HCT116 (cell line): ENCODE measurements at regions not wholly inside any gene's neighbourhood (a gene's known extent, or its start where the extent isn't known, plus 50 kb on each side); places are given as distances from the start of the nearest gene placed in this dataset.

ENCODE experiments used
- ATAC-seq: fragments of 200-7000 bp; cut with Tn5 transposase; 2 replicates; pipeline ENCODE4 v1.9.1; 2020; ENCODE audit warnings: mild to moderate bottlenecking, moderate library complexity
- BruUV-seq: library from RNA; stranded (reverse); fragments of 400-500 nt; replicated peaks from 2 replicates; lab custom pipeline; 2021; lab: Mats Ljungman, UMichigan
- CTCF ChIA-PET: fragments of 300-600 bp; sonication (Branson Sonifier 250); formaldehyde crosslinking; loops from one replicate; lab custom pipeline; 2021; ENCODE audit warnings: antibody characterized with exemption; lab: Charles Lee
- POLR2A ChIA-PET: fragments of 300-600, 350-600 bp; sonication (Branson Sonifier 250); formaldehyde crosslinking; loops from one replicate; lab custom pipeline; 2021; ENCODE audit warnings: antibody characterized with exemption; lab: Charles Lee
- RAD21 ChIA-PET, 2 experiments: fragments of 300-600 bp; sonication (Branson Sonifier 250); formaldehyde crosslinking; loops; one replicate each; lab custom pipeline; 2023; ENCODE audit warnings: low total read pairs in 2 of 2; ENCODE audit not compliant: uncharacterized antibody in 2 of 2, unreplicated experiment in 2 of 2, low non-redundant PET in 1 of 2; lab: Charles Lee
- DNase-seq: peaks from one replicate; pipeline ENCODE4 v3.0.0-alpha.2; 2010; ENCODE audit warnings: low read depth, low spot score
- H2AFZ ChIP-seq: fragments of 200-600 bp; shearing (Covaris generic), sonication (generic); 2 replicates; pipeline ENCODE4 v1.6.1; 2017; ENCODE audit warnings: low read depth, mixed run types, mixed read lengths, antibody characterized with exemption, low read length; ENCODE audit not compliant: poor library complexity, severe bottlenecking
- H3K27ac ChIP-seq: 2 replicates; pipeline ENCODE4 v1.5.1; 2012; ENCODE audit warnings: low read depth, low read length
- H3K27me3 ChIP-seq: fragments of 200-600 bp; sonication (generic); 2 replicates; pipeline ENCODE4 v1.6.1; 2016; ENCODE audit warnings: mixed run types, low read length, mixed read lengths; ENCODE audit not compliant: insufficient read depth
- H3K36me3 ChIP-seq, 2 experiments: fragments of 200-500 bp in 1 of 2; fragments of 200-600 bp in 1 of 2; sonication (Bioruptor generic) in 1 of 2; sonication (generic) in 1 of 2; 2 replicates each; pipeline versions ENCODE4 v1.5.1 to v1.6.1; 2014 to 2016; ENCODE audit warnings: low read length in 2 of 2, inconsistent platforms in 1 of 2, mixed read lengths in 1 of 2, mixed run types in 1 of 2; ENCODE audit not compliant: insufficient read depth in 2 of 2, control insufficient read depth in 1 of 2
- H3K4me1 ChIP-seq, 2 experiments: fragments of 200-600 bp in 1 of 2; sonication (generic) in 1 of 2; 2 replicates each; pipeline versions ENCODE4 v1.5.1 to v1.6.1; 2012 to 2017; ENCODE audit warnings: low read length in 2 of 2, inconsistent platforms in 1 of 2, mild to moderate bottlenecking in 1 of 2, mixed read lengths in 1 of 2, mixed run types in 1 of 2, moderate library complexity in 1 of 2; ENCODE audit not compliant: insufficient read depth in 2 of 2, control insufficient read depth in 1 of 2
- H3K4me2 ChIP-seq: fragments of 200-600 bp; sonication (generic); 2 replicates; pipeline ENCODE4 v1.6.1; 2017; ENCODE audit warnings: mixed run types, low read length, mixed read lengths
- H3K4me3 ChIP-seq, 2 experiments: fragments of 200-600 bp in 1 of 2; sonication (generic) in 1 of 2; replicated peaks in 1 of 2; 2 replicates each; pipeline ENCODE4 v1.5.1; 2011 to 2016; ENCODE audit warnings: low read length in 2 of 2, control low read depth in 1 of 2, low read depth in 1 of 2, mild to moderate bottlenecking in 1 of 2, mixed read lengths in 1 of 2, mixed run types in 1 of 2
- H3K79me2 ChIP-seq: fragments of 200-600 bp; sonication (generic); 2 replicates; pipeline ENCODE4 v1.6.1; 2017; ENCODE audit warnings: mild to moderate bottlenecking, mixed run types, low read length, moderate library complexity, mixed read lengths; ENCODE audit not compliant: insufficient read depth
- H3K9ac ChIP-seq: fragments of 200-600 bp; sonication (generic); 2 replicates; pipeline ENCODE4 v1.6.1; 2016; ENCODE audit warnings: low read length, mixed read lengths
- H3K9me2 ChIP-seq: fragments of 200-600 bp; sonication (generic), shearing (Covaris generic); 2 replicates; pipeline ENCODE4 v1.6.1; 2017; ENCODE audit warnings: mixed run types, mild to moderate bottlenecking, moderate library complexity; ENCODE audit not compliant: insufficient read depth
- H3K9me3 ChIP-seq, 2 experiments: fragments of 200-500 bp in 1 of 2; fragments of 200-600 bp in 1 of 2; sonication (Bioruptor generic) in 1 of 2; sonication (generic) in 1 of 2; 2 replicates each; pipeline ENCODE4 v1.6.1; 2014 to 2017; ENCODE audit warnings: low read length in 2 of 2, mixed read lengths in 2 of 2, inconsistent platforms in 1 of 2, low read depth in 1 of 2, mild to moderate bottlenecking in 1 of 2, mixed run types in 1 of 2, moderate library complexity in 1 of 2; ENCODE audit not compliant: control insufficient read depth in 1 of 2, insufficient read depth in 1 of 2
- H4K20me1 ChIP-seq: fragments of 200-600 bp; sonication (generic), shearing (Covaris generic); 2 replicates; pipeline ENCODE4 v1.6.1; 2017; ENCODE audit warnings: mixed run types, mild to moderate bottlenecking, moderate library complexity; ENCODE audit not compliant: insufficient read depth
- CBX3 ChIP-seq: IDR thresholded peaks from 2 replicates; pipeline ENCODE4 v1.6.1; 2012; ENCODE audit warnings: low read depth
- CEBPB ChIP-seq: IDR thresholded peaks from 2 replicates; pipeline ENCODE4 v1.6.1; 2012; ENCODE audit warnings: low read depth
- FOSL1 ChIP-seq: IDR thresholded peaks from 2 replicates; pipeline ENCODE4 v1.6.1; 2012; ENCODE audit warnings: low read depth
- JUND ChIP-seq: IDR thresholded peaks from 2 replicates; pipeline ENCODE4 v1.6.1; 2012
- POLR2A ChIP-seq: IDR thresholded peaks from 2 replicates; pipeline ENCODE4 v1.7.0; 2011; ENCODE audit warnings: borderline replicate concordance; ENCODE audit not compliant: insufficient read depth, insufficient read length; ENCODE audit errors: extremely low read depth
- SIN3A ChIP-seq: IDR thresholded peaks from 2 replicates; pipeline ENCODE4 v1.6.1; 2012; ENCODE audit warnings: low read depth
- TCF7L2 ChIP-seq: IDR thresholded peaks from 2 replicates; pipeline ENCODE4 v1.7.0; 2011; ENCODE audit warnings: borderline replicate concordance, inconsistent platforms; ENCODE audit not compliant: insufficient read depth, insufficient read length; ENCODE audit errors: extremely low read depth
- ZBTB33 ChIP-seq: IDR thresholded peaks from 2 replicates; pipeline ENCODE4 v1.6.1; 2011; ENCODE audit warnings: mild to moderate bottlenecking, low read length, moderate library complexity; ENCODE audit not compliant: insufficient replicate concordance; ENCODE audit errors: extremely low read depth
- ZFX ChIP-seq: fragments of 450-650 bp; IDR thresholded peaks from 2 replicates; pipeline ENCODE4 v1.6.1; 2017
- ZNF274 ChIP-seq: fragments of 200-500 bp; sonication (Bioruptor generic); IDR thresholded peaks from 2 replicates; pipeline ENCODE4 v1.6.1; 2014; ENCODE audit warnings: mild to moderate bottlenecking, low read depth, low read length, inconsistent platforms
- intact Hi-C: fragments of 100-400 bp; cut with micrococcal nuclease; formaldehyde crosslinking; loops from 2 replicates; pipeline ENCODE4 v1.10.0; 2022
- TF ChIP-seq, protein P1 (sequence below), 3 experiments: fragments of 200-600 bp in 1 of 3; sonication (generic) in 1 of 3; IDR thresholded peaks in 2 of 3; conservative IDR thresholded peaks in 1 of 3; 2 replicates each; pipeline ENCODE4 v1.5.1; 2012 to 2017; ENCODE audit warnings: low read depth in 2 of 3, low read length in 2 of 3, antibody characterized with exemption in 1 of 3, borderline replicate concordance in 1 of 3, control low read depth in 1 of 3, mild to moderate bottlenecking in 1 of 3, mixed read lengths in 1 of 3, mixed run types in 1 of 3, moderate library complexity in 1 of 3; ENCODE audit not compliant: insufficient read depth in 1 of 3
- TF ChIP-seq, protein P2 (sequence below): IDR thresholded peaks from 2 replicates; pipeline ENCODE4 v1.6.1; 2012; ENCODE audit warnings: low read depth

- no peaks in the 10 kb centered on the region for H3K36me3 ChIP-seq
- no peaks in the 10 kb centered on the region for H3K9me2 ChIP-seq
- CTCF ChIA-PET: interaction anchor here (2.0 kb wide), 1 partner anchor 10 kb away, joined by 10 read pairs; no protein-coding TSS in a partner anchor
- H3K4me3 ChIP-seq: no peak overlapping the region
- RAD21 ChIA-PET: no interaction called here
- H2AFZ ChIP-seq: no peak overlapping the region
- POLR2A ChIA-PET: no interaction called here
- intact Hi-C loops: no loop called here
- BruUV-seq: no TSS peak
- no peak overlapping the region for H3K9ac ChIP-seq
- no peak for TF ChIP-seq CBX3
- no peak for TF ChIP-seq ZNF274
- no peak for TF ChIP-seq FOSL1
- TF ChIP-seq ZFX: no peak
- no peaks in the 10 kb centered on the region for H4K20me1 ChIP-seq
- H3K79me2 ChIP-seq: no peaks in the 10 kb centered on the region
- H3K4me1 ChIP-seq: no peaks in the 10 kb centered on the region
- H3K27ac ChIP-seq: no peak overlapping the region
- peaks cover 41% of the 10 kb centered on the region for H3K27me3 ChIP-seq
- no peaks in the 10 kb centered on the region for H3K9me3 ChIP-seq
- H3K4me2 ChIP-seq: no peak overlapping the region
- DNase-seq (no peak), ATAC-seq (no peak)
Observed at GRCh38 chr20:22984606-22985005, 50.5 kb upstream of the SSTR4 start.

GRCh38 chr20:22985239-22985778 lies 49.8 kb upstream of the SSTR4 start:
- H3K9ac ChIP-seq: no peak overlapping the region
- no peaks in the 10 kb centered on the region for H3K4me1 ChIP-seq
- H3K4me2 ChIP-seq: no peak overlapping the region
- H3K36me3 ChIP-seq: no peaks in the 10 kb centered on the region
- H3K27ac ChIP-seq: no peak overlapping the region
- intact Hi-C loops: no loop called here
- H3K9me3 ChIP-seq: no peaks in the 10 kb centered on the region
- no peak overlapping the region for H3K4me3 ChIP-seq
- BruUV-seq: no TSS peak
- peaks cover 37% of the 10 kb centered on the region for H3K27me3 ChIP-seq
- H4K20me1 ChIP-seq: no peaks in the 10 kb centered on the region
- RAD21 ChIA-PET: no interaction called here
- DNase-seq (no peak), ATAC-seq (no peak)
- H2AFZ ChIP-seq: no peak overlapping the region
- TF ChIP-seq POLR2A (no peak), ZBTB33 (no peak), ZFX (no peak), ZNF274 (no peak), CEBPB (no peak), JUND (no peak), SIN3A (no peak), TCF7L2 (no peak), CBX3 (no peak)
- TF ChIP-seq, protein P1, sequence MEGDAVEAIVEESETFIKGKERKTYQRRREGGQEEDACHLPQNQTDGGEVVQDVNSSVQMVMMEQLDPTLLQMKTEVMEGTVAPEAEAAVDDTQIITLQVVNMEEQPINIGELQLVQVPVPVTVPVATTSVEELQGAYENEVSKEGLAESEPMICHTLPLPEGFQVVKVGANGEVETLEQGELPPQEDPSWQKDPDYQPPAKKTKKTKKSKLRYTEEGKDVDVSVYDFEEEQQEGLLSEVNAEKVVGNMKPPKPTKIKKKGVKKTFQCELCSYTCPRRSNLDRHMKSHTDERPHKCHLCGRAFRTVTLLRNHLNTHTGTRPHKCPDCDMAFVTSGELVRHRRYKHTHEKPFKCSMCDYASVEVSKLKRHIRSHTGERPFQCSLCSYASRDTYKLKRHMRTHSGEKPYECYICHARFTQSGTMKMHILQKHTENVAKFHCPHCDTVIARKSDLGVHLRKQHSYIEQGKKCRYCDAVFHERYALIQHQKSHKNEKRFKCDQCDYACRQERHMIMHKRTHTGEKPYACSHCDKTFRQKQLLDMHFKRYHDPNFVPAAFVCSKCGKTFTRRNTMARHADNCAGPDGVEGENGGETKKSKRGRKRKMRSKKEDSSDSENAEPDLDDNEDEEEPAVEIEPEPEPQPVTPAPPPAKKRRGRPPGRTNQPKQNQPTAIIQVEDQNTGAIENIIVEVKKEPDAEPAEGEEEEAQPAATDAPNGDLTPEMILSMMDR (IDR thresholded peaks at IDR 0.05 in 2 of 3, conservative IDR thresholded peaks at IDR 0.05 in 1 of 3; ENCODE audit: borderline replicate concordance in 1 of 3, insufficient read depth in 1 of 3, low read depth in 2 of 3, low read length in 2 of 3): no peak
- TF ChIP-seq, protein P2, sequence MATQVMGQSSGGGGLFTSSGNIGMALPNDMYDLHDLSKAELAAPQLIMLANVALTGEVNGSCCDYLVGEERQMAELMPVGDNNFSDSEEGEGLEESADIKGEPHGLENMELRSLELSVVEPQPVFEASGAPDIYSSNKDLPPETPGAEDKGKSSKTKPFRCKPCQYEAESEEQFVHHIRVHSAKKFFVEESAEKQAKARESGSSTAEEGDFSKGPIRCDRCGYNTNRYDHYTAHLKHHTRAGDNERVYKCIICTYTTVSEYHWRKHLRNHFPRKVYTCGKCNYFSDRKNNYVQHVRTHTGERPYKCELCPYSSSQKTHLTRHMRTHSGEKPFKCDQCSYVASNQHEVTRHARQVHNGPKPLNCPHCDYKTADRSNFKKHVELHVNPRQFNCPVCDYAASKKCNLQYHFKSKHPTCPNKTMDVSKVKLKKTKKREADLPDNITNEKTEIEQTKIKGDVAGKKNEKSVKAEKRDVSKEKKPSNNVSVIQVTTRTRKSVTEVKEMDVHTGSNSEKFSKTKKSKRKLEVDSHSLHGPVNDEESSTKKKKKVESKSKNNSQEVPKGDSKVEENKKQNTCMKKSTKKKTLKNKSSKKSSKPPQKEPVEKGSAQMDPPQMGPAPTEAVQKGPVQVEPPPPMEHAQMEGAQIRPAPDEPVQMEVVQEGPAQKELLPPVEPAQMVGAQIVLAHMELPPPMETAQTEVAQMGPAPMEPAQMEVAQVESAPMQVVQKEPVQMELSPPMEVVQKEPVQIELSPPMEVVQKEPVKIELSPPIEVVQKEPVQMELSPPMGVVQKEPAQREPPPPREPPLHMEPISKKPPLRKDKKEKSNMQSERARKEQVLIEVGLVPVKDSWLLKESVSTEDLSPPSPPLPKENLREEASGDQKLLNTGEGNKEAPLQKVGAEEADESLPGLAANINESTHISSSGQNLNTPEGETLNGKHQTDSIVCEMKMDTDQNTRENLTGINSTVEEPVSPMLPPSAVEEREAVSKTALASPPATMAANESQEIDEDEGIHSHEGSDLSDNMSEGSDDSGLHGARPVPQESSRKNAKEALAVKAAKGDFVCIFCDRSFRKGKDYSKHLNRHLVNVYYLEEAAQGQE: no peak
- CTCF ChIA-PET: interaction anchor here (2.0 kb wide), 1 partner anchor 11 kb away, joined by 10 read pairs; no protein-coding TSS in a partner anchor
- POLR2A ChIA-PET: no interaction called here
- no peaks in the 10 kb centered on the region for H3K9me2 ChIP-seq
- H3K79me2 ChIP-seq: no peaks in the 10 kb centered on the region
